PC-3 (cell line): ENCODE measurements at regions not wholly inside any gene's neighbourhood (a gene's known extent, or its start where the extent isn't known, plus 50 kb on each side); places are given as distances from the start of the nearest gene placed in this dataset.

ENCODE experiments used
- CTCF ChIP-seq: fragments of 300-600 bp; sonication (generic); conservative IDR thresholded peaks from 2 replicates; pipeline ENCODE4 v1.5.1; 2017; ENCODE audit warnings: antibody characterized with exemption, low read depth, mild to moderate bottlenecking, low read length
- EZH2 ChIP-seq: fragments of 300-600 bp; sonication (generic); IDR thresholded peaks from one replicate; pipeline ENCODE4 v1.6.1; 2017; ENCODE audit warnings: antibody characterized with exemption, mild to moderate bottlenecking, low read length; ENCODE audit not compliant: unreplicated experiment
- EZH2phosphoT487 ChIP-seq: fragments of 300-600 bp; sonication (generic); IDR thresholded peaks from 2 replicates; pipeline ENCODE4 v1.6.1; 2018; ENCODE audit warnings: mild to moderate bottlenecking, antibody characterized with exemption, low read length, borderline replicate concordance

DNA sequence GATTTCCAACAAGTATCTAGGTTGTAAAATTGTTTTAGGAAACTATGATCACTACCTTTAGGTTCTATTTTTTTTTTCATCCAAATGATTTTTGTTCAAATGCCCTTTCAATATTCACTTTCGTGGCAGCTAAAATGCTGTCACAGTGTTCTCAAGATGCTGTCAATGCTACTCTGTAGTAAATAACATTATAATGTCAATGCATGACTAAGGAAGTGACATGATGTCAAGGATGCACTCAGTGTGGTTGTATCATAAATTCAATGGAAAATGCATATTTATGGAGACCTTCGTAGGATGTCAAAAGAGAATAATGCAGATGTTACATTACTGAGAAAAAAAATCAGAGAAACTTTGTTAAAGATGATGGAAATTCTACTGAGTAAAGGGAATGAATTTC, 673.8 kb downstream of the ANKRD7 start:
- TF ChIP-seq CTCF: no peak
- TF ChIP-seq EZH2phosphoT487: no peak
- no peak for TF ChIP-seq EZH2
